ENCODE measurements at regions not wholly inside any gene's neighbourhood (a gene's known extent, or its start where the extent isn't known, plus 50 kb on each side); places are given as distances from the start of the nearest gene placed in this dataset.

GRCh38 chr17:73841431-73842060 is 197.3 kb upstream of the SDK2 start (continued):
- TF ChIP-seq ARID3B (CRISPR knock-in tag; IDR thresholded peaks at IDR 0.05; ENCODE audit: borderline replicate concordance): no peak
- TF ChIP-seq DACH1 (IDR thresholded peaks at IDR 0.05; ENCODE audit: partially characterized antibody): no peak
- TF ChIP-seq DNMT1 (IDR thresholded peaks at IDR 0.05): no peak
- no peak for TF ChIP-seq RREB1 (CRISPR knock-in tag; IDR thresholded peaks at IDR 0.05)
- no peak for TF ChIP-seq CBX2 (IDR thresholded peaks at IDR 0.05; ENCODE audit: insufficient read depth, low read length, poor library complexity, severe bottlenecking)
- no peak for TF ChIP-seq STAT6 (CRISPR knock-in tag; IDR thresholded peaks at IDR 0.05)
- peak in 1 of 2 experiments; percentile 2; a peak in 1 of 4 replicates for TF ChIP-seq RAD21 (CRISPR knock-in tag; conservative IDR thresholded peaks at IDR 0.05 in 1 of 2, IDR thresholded peaks at IDR 0.05 in 1 of 2)
